ELF-1 (cell line): ENCODE measurements at regions not wholly inside any gene's neighbourhood (a gene's known extent, or its start where the extent isn't known, plus 50 kb on each side); places are given as distances from the start of the nearest gene placed in this dataset.
"Not testable (repeated sequence)": the region's sequence is repeated elsewhere in the genome, so short reads cannot be mapped to it uniquely, and the experiment has no call there.

Source experiments
- DNase-seq: peaks from one replicate; pipeline ENCODE4 v3.0.0-alpha.2; 2016; ENCODE audit warnings: low read depth, low spot score

DNA sequence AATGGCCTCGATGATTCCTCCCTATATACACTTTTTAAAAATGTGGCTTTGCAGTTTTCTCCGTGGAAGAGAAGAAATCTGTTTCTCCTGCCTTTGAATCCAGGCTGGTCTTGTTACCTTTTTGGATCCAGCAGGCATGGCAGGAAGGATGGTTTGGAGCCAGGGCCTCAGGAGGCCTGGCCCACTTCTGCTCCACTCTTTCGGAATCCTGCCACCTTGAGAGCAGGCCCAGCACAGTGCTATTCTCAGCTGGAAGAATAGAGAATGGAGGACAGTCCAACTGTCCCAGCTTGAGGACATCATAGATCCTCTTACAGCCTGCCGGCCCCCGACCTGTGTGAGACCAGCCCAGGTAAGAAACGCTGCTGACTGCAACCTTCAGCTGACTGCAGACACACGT, 421.5 kb downstream of the FUT8 start:
- DNase-seq: no peak

DNA sequence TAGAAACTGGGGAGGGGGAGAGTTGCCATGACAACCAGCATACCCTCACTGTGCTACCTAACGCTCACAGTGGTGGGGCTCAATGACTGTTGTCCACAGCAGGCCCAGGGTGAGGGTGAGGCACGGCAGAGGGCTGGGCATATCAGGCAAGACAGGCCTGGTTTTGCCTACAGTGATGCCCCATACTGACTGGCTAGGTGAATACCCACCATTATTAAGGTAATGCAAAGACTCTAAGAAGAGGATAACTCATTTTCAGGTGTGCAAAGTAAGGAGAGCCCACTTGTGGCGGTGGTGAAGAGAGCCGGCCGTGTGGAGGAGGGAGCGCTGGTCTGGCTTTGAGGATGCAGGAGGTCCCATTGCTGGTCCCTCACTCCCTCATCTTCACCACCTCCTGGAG, 422.3 kb downstream of the FUT8 start:
- no peak for DNase-seq

DNA sequence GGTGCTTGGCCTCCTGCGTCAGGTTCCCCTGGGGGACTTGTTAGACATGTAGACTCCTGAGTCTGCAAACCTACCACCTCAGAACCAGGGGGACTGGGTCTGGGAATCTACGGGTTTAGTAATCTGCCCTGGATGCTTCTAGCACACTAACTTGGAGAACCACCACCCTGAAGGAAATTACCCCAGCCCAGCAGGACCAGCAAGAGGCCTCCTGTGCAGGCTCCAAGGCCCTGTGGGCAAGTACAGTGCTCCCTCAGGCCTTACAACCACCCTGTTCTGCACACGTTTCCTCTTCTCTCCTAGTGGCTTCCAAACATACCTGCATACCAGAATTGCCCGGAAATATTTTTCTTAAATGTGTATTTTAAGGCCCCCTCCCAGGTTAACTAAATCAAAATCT, 423.0 kb downstream of the FUT8 start:
- no peak for DNase-seq

DNA sequence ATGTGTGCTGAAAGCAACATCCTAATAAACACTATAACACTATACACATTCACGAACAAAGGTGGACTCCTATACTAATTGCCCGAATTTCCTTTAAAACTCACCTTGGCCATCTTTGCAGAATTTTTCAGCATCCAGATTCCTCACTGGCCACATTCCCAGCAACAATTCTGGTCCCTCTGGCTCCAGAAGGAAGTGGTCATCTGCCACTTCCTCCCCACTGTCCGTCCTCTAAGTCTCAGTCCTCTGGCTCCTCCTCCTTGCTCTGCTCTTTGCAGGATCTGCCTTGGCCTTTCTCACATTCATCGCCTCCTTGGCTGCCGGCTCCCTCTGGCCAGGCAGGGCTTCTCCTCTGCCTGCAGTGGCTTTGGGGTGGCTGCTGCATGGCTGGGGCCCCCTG, 426.0 kb downstream of the FUT8 start:
- no peak for DNase-seq

DNA sequence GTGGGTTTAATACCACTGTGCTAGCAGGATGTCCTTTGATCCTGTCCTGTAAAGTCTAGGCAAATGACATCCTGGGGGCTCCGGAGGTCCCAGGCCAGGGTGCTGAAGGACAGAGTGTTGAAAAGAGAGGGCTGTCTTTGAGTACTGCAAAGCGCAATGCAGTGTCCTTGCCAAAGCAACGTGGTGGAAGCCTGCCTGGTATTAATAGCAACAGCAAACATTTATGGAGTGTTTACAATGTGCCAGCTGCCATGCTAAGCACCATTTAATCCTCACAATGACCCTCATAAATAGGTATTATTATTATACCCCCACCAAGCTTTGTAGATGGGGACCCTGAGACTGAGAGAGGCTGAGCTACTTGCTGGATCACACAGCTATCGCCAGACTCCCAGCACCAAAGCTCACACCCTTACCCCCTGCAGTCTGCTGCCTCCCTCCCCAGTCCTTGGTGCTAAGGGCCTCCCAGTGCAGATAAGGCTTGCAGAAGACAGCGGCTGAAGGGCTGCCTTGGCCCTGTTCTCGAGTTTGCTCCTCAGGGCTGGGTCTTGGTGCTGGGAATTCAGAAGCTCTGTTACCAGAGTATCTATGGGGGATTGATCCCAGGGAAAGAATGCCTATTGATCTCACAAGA, 427.7 kb downstream of the FUT8 start:
- DNase-seq: no peak

DNA sequence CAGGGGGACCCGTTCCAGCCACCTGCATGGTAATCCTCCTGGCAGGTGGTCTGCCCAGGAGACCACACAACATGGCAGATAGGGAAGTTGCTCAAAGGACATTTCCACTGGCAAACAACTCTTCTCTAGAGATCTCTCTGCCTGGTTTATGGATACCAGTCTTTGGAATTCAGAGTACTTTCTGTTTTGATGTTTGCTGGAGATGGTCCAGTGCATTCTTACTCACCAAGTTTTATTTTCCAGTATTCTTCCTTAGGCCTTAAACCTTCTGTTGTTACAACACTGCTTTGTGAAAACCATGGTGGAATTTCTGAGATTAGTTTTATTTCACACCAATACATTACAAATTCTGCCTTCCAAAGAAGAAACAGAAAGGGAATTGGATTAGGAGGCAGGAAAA, 428.3 kb downstream of the FUT8 start:
- DNase-seq: no peak

DNA sequence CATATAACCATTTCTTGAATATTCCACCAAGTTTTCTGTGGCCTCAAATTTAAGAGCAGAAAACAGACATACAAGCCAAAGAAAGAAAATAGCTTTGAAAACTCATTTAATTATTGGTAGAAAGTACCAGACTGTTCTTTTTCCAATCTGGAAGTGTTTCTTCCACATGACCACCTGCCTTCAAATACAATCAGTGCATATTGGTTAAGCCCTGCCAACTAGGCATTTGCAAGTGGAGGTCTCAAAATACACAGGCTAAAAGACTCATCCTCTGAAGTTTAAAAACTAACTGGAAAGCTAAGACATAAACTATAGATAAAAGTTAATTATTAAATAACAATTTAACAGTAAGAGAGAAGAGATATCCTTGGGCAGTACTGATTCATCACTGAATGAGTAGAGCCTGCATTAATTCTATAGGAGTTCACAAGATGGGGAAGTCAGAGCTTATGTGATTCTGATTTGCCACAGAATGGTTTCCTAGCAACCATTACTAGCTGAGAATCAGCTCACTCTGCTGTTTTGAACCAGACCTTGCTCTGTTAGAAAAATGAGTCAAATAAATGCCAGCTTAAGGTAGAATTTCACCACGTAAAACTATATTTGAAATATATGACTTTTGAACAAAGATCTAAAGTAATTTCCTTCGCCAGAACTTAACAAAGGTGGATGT, 433.8 kb downstream of the FUT8 start:
- no peak for DNase-seq

DNA sequence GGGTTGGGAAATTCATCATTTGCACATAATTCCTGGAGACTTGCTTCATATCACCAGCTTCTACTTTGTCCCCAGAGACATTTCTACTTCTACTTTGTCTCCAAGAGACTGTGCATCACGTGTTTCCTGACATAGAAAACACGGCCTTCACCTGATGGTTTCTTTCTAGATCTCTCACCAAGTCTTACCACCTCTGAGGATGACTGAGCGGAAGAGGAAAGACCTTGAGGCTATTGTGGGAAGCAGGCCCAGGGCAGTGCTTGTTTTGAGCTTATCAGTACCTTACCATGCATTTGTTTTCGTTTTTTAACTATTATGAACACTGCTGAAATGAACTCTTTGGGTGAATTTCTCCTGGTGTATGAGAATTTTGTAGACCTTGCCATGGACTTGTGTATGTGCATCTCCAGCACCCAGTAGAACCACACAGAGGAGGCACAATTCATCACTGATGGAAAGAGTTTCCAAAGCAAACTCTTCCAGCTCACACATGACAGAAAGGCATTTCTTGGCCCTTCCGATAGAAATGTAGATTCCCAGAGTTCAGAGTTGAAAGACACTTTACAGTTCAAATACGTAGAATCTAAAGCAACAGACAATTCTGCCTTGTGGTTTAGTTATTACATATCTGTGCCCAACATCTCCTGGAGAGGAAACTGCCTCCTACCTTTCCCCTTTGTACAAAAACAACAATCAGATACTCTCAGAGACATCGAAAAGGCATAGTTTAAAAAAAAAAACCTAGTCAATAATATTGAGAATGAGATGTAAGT, 434.7 kb downstream of the FUT8 start:
- DNase-seq: no peak

DNA sequence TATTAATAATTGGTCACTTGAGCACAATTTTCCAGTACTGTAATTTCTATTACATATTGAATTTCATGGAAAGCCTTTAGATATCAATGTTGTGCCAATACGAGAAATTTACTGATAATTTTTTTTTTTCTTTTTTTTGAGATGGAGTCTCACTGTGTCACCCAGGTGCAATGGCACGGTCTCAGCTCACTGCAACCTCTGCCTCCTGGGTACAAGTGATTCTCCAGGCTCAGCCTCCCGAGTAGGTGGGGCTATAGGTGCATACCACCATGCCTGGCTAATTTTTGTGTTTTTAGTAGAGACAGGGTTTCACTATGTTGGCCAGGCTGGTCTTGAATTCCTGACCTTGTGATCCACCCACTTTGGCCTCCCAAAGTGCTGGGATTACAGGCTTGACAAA, 435.4 kb downstream of the FUT8 start:
- DNase-seq: not testable (repeated sequence)

DNA sequence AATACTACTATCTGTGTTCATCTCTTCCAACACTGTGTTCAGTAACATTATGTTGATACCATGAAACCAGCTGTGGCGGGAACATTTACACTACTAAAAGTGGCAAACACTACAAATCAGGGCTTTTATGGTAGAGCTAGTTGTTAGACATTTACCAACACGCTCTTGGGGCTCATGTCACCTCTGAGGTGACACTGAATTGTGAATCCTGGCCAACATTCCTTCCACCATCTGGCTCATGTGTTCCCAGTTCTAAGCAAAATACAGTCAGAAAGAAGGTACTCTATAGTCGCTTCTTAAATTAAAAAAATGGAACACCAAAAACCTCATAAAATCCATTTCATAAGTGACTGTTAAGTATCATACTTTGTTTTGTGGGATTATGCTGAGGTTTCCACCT, 436.6 kb downstream of the FUT8 start:
- DNase-seq: no peak

DNA sequence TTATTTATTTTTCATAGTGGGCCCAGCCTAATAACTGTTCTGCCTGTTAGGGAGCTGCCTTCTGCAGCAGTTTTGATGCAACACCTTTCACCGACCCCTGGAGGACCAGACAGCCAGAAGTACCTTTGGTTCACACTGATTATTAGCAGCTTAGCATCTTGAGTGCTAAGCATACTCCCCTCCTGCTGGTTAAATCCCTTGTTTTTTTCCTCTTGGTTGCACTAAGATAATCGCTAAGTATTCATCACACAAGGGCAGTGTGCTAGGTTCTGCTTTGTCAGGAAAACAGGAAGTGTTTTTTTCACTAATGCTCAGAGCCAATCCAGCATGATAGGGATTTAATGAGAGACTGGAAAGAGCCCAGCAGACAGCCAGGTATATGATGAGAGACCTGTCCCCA, 437.0 kb downstream of the FUT8 start:
- no peak for DNase-seq

DNA sequence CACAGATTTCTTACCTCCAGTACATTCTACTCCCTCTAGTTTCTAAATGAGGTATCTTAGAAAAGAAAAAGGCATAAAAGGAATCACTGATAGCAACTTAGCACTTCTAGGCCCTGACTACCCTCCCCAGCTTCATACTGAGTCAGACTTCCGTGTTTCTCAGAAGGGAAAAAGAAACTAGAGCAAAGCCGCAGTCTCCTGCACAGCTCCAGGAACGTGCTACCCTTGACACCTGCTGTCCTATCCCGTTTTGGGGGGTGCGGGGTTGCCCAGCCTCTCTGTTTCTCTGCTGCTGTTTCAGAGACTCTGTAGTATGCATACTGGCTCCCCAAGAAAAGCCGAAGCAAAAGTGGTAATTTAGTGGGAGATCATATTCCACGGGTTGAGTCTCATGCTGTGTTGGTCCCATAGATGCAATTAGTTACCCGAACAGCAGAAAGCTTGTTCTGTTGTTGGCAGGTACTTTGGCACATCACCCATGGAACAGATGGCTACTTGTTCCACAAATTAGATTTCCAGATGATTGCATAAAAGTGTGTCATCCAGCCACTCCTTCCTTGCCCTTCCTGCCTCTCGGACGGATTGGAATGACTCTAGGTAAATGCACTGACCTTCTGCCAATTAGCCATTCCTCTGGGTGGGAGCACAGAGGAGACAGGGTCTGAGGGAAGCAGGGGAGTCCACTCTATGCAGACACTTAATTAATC, 438.1 kb downstream of the FUT8 start:
- DNase-seq: no peak

DNA sequence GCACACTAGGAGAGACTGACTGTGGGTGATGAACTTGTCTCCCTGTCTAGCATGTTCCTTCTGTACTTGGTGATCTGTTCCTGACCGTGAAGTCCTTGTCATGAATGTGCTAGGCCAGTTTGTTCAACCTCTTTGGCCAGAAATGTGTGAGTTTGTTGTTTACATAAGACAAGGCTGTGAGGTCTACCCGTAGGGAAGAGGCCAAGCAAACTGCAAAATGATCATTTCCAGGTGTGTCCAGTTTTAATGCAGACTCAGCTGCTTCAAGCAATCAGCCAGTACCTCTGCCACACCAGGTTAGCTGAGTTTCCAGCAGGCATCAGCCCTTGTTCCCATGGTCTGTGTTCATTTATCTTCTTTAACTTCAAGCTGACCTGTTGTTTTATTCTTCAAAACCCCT, 440.2 kb downstream of the FUT8 start:
- no peak for DNase-seq

DNA sequence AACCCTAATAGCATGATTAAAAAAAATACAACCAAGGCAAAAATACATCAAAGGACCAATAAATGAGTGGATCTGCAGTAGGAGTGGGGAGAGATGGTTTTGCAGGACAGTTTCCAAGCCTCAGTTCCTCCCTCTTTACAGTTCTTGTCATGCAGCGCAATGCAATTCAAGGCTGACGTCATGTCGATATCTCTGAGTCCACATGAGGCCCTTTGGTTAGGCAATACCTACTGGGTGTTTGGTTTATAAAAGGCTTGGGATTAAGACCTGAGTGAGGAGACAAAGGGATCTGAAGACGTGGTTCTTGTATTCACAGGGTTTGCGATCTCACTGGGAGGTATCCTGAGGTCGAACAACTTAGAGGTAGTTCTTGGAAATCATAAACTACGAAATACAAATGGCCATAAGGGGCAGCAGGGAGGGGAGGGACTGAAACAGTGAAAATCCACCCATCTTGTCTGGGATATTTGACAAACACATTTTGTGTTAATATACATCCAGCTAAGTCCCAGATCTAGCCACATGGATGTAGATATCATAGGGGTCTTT, 441.0 kb downstream of the FUT8 start:
- no peak for DNase-seq

DNA sequence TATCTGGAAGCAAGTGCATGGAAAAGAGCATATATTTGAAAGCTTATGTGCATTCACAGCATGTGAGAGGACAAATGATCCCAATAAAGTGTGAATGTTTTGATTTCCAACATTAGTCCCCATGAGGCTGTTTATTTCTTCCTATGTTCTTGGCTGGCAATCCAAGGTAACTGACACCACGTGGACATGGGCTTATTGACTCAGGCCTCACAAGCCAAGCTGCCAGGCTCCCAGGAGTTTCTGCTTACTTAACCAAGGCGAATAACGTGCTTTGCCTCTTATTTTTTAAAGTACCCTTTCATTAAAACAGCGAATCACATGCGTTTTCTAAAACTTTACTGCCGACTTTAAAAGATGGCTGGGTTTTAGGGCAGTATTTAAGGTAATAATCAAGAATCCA, 441.7 kb downstream of the FUT8 start:
- no peak for DNase-seq

DNA sequence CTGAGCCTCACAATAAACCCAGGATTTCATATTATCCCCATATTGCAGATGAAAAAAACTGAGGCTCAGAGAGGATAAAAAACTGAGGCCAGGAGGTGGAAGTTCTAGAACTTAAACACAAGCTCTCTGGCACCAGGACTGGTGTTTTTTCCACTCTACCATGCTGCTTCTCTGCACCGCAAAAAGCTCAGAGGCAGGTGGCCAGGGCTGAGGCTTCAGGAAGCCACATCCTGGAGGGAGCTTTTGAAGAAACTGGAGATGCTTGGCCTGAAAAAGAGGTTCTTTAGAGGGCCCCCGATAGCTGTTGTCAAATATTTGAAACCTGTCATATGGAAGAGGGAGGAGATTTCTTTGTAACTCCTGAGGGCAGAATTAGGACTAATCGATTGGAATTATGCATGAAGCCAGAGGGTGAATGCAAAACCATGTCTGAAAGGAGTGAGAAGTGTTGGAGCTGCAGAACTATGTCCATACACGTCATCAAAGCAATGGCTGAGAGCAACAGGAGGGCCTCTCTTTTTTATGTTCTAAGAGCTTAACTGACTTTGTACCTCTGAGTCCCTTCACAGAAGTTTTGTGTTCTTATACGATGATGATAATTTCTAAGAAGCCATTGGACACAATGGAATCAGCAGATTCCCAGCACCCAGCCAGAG, 448.6 kb downstream of the FUT8 start:
- DNase-seq: no peak

DNA sequence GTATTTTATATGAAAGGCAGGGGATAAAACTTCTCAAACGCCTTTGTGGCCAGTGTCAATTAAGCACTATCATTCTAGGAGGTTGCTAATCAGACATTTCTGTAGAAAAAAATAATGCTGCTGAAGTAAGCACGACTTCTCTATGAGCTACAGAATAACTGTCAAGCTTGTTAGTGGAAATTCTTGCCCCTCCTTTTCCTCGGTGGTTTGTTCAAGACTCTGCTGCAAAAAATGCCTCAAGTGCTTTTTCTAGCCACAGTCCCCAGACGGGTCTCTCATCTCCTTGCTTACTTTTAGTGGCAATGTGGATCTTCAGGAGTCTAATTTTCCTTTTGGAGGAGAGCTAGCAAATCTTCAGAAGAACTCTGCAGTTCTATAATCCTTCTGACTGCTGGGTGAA, 452.0 kb downstream of the FUT8 start:
- DNase-seq: no peak

DNA sequence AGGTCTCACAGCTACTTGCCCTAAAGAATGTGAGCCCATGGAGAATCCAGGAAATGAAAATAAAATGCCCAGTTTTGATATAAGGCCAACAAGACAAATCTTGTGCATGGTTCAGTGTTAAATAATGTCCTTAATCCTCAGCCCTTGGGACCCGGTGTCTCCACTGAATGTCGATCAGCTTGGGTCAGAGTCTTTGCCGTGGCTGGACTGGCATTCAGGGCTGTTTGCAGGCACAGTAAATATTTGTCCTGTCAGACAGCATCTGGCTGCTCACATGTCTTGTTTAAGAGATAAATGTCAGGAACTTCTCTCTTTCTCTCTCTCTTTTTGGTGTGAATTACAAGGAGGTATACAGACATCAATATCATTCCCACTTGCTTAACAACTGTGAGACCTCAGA, 452.5 kb downstream of the FUT8 start:
- DNase-seq: no peak

DNA sequence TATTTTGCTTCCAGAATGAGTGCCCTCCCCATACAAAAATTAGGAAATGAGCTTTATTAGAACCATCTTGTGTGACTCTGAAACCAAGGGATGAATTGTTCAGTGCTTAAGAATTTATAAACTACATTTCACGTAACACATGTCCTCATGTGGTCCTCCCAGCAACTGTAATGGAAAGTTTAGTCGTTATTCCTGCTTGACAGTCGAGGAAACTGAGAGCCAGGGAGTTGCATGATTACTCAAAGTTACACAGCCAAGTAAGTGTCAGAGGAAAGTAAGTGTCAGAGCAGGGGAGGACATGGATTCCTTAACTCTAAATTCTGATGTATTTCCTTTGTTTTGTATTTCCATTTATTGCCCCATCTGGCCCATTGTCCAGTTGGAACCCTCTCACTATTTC, 453.9 kb downstream of the FUT8 start:
- no peak for DNase-seq

DNA sequence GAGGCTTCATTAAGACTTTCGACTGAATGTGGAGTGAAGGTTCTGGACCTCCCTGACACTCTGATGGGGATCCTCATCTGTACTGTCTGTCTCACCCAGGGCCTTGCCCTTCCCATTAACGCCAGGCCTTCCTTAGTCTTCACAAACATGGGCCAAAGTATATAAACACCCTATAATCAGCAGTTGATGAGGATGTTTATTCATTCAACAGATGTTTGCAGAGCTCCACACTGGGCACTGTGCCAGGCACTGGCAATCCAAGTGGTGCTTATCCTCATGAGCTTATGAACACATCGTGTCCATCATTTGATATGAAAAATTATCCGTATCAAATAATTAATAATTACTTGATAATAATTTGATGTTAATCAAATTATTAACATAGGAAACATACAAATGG, 454.4 kb downstream of the FUT8 start:
- DNase-seq: no peak

DNA sequence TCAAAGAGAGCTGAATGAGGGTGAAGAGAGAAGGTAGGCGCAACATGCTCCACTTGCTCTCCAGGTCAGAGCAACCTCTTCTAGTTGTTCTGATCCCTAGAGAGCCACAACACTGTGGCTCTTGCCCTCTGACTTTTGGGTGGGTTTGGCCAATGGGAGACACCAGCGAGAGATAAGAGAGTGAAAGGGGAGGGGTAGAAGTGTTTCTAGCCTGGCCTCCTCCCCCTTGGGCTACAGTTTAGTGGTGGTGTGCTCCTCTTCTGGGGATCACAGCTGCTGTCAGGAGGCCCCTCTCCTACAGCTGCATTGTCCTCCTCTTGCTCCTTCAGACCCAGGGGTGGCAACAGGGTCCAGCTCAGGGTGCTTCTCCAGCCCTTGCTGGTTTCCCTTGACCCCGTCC, 454.8 kb downstream of the FUT8 start:
- no peak for DNase-seq

DNA sequence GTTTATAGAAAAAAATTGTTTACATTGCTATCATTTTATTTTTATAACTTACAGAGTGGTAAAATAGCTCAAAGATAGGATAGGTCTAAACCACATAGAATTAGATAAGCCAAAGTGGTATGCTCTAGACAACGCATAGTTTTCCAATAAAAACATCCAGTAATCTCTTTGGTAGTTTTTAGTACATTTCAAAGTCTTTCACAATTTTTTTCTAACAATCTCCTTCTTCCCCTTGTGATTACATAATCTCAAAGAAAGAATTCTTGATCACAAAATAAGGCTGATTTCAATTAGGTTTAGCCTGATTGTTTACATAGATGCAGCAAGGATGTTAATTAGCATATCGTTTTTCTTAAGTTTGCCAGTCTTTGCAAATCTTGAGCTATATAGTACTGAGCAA, 460.0 kb downstream of the FUT8 start:
- no peak for DNase-seq
